A549 (cell line): ENCODE measurements at regions not wholly inside any gene's neighbourhood (a gene's known extent, or its start where the extent isn't known, plus 50 kb on each side); places are given as distances from the start of the nearest gene placed in this dataset.

Experiments used
- ATAC-seq, 2 experiments: fragments of 200-7000 bp in 1 of 2; fragments of >200 bp in 1 of 2; cut with Nextera tagmentation in 1 of 2; cut with Tn5 transposase in 1 of 2; 3 replicates each; pipeline versions ENCODE4 v1.8.0 to v1.9.1; 2018 to 2020; ENCODE audit warnings: mild to moderate bottlenecking in 1 of 2, moderate library complexity in 1 of 2
- CTCF ChIA-PET: fragments of 300-600 bp; sonication (Branson Sonifier 250); formaldehyde crosslinking; extraction: SDS; loops from one replicate; lab custom pipeline; 2021; ENCODE audit warnings: antibody characterized with exemption, inconsistent platforms; lab: Yijun Ruan, JAX
- POLR2A ChIA-PET: fragments of 350-600 bp; formaldehyde crosslinking; extraction: SDS; loops from one replicate; lab custom pipeline; 2021; ENCODE audit warnings: antibody characterized with exemption, inconsistent platforms; lab: Yijun Ruan, JAX
- DNase-seq, 2 experiments: peaks; one replicate each; pipeline versions ENCODE4 v3.0.0 to v3.0.0-alpha.2; 2011 to 2016; ENCODE audit warnings: low read depth in 1 of 2, low spot score in 1 of 2
- FAIRE-seq: peaks from 2 replicates; lab custom pipeline; 2011; peaks lifted over from hg19 to GRCh38; lab: Jason Lieb, UNC
- H3K27ac ChIP-seq, 2 experiments: fragments of >200 bp; sonication (Bioruptor Twin); formaldehyde crosslinking; 3 replicates each; pipeline ENCODE4 v1.5.1; 2016 to 2017
- H3K4me1 ChIP-seq: fragments of >200 bp; sonication (Bioruptor Twin); formaldehyde crosslinking; 3 replicates; pipeline ENCODE4 v1.6.1; 2016
- H3K4me2 ChIP-seq: fragments of >200 bp; sonication (Bioruptor Twin); formaldehyde crosslinking; 3 replicates; pipeline ENCODE4 v1.6.1; 2016
- H3K4me3 ChIP-seq: fragments of >200 bp; sonication (Bioruptor Twin); formaldehyde crosslinking; 3 replicates; pipeline ENCODE4 v1.5.1; 2016
- H3K9me3 ChIP-seq: fragments of >200 bp; sonication (Bioruptor Twin); formaldehyde crosslinking; 3 replicates; pipeline ENCODE4 v1.6.1; 2016
- BHLHE40 ChIP-seq: IDR thresholded peaks from 2 replicates; pipeline ENCODE4 v1.6.1; 2012; ENCODE audit warnings: low read depth, low read length, inconsistent platforms
- CBX2 ChIP-seq: fragments of 200-600 bp; sonication (generic); IDR thresholded peaks from 2 replicates; pipeline ENCODE4 v1.6.1; 2016; ENCODE audit warnings: low read depth, mild to moderate bottlenecking, borderline replicate concordance
- CHD2 ChIP-seq: fragments of 150-350 bp; IDR thresholded peaks from 2 replicates; pipeline ENCODE4 v1.6.1; 2014; ENCODE audit warnings: low read length; ENCODE audit not compliant: partially characterized antibody
- CHD4 ChIP-seq: fragments of 200-600 bp; sonication (generic); IDR thresholded peaks from 2 replicates; pipeline ENCODE4 v1.6.1; 2016; ENCODE audit warnings: antibody characterized with exemption, mild to moderate bottlenecking, borderline replicate concordance
- E2F6 ChIP-seq: IDR thresholded peaks from 2 replicates; pipeline ENCODE4 v1.6.1; 2012; ENCODE audit warnings: low read depth, borderline replicate concordance
- EHF ChIP-seq: fragments of 250-450 bp; sonication (Bioruptor Pico); IDR thresholded peaks from 2 replicates; pipeline ENCODE4 v1.5.0; 2020; ENCODE audit warnings: mild to moderate bottlenecking
- EHMT2 ChIP-seq: fragments of 200-600 bp; sonication (generic); IDR thresholded peaks from 2 replicates; pipeline ENCODE4 v1.6.1; 2016; ENCODE audit warnings: antibody characterized with exemption, low read depth, mild to moderate bottlenecking, moderate library complexity
- EP300 ChIP-seq, 2 experiments: fragments of >200 bp; sonication (Bioruptor Twin); formaldehyde crosslinking; IDR thresholded peaks; 2 replicates in 1 of 2; 3 replicates in 1 of 2; pipeline ENCODE4 v1.6.1; 2016 to 2017
- ESRRA ChIP-seq: fragments of 150-350 bp; IDR thresholded peaks from 2 replicates; pipeline ENCODE4 v1.6.1; 2014; ENCODE audit warnings: mild to moderate bottlenecking, low read length, borderline replicate concordance
- FOSL2 ChIP-seq, 2 experiments: fragments of 450-650 bp in 1 of 2; fragments of >200 bp in 1 of 2; sonication (Bioruptor Twin) in 1 of 2; formaldehyde crosslinking; IDR thresholded peaks; 2 replicates each; pipeline versions ENCODE4 v1.5.0 to v1.6.1; 2016 to 2020; ENCODE audit warnings: mild to moderate bottlenecking in 1 of 2, moderate library complexity in 1 of 2
- HES2 ChIP-seq: fragments of >200 bp; sonication (Bioruptor Twin); formaldehyde crosslinking; IDR thresholded peaks from 2 replicates; pipeline ENCODE4 v1.6.1; 2016
- HEYL ChIP-seq: fragments of 250-450 bp; sonication (Bioruptor Pico); IDR thresholded peaks from 2 replicates; pipeline ENCODE4 v1.8.0; 2021; ENCODE audit warnings: mild to moderate bottlenecking, moderate library complexity
- HMGXB4 ChIP-seq: fragments of 250-450 bp; sonication (Bioruptor Pico); IDR thresholded peaks from 2 replicates; pipeline ENCODE4 v1.5.0; 2021; ENCODE audit warnings: mild to moderate bottlenecking, moderate library complexity, borderline replicate concordance
- HOXB5 ChIP-seq: fragments of 250-450 bp; sonication (Bioruptor Pico); IDR thresholded peaks from 2 replicates; pipeline ENCODE4 v1.5.0; 2020; ENCODE audit warnings: mild to moderate bottlenecking, moderate library complexity
- JUN ChIP-seq, 2 experiments: fragments of >200 bp; sonication (Bioruptor Twin); formaldehyde crosslinking; IDR thresholded peaks; 2 replicates in 1 of 2; 3 replicates in 1 of 2; pipeline ENCODE4 v1.6.1; 2016 to 2017
- JUNB ChIP-seq: fragments of >200 bp; sonication (Bioruptor Twin); formaldehyde crosslinking; IDR thresholded peaks from 2 replicates; pipeline ENCODE4 v1.6.1; 2016
- KDM1A ChIP-seq: fragments of 200-600 bp; sonication (generic); IDR thresholded peaks from 2 replicates; pipeline ENCODE4 v1.6.1; 2016; ENCODE audit warnings: low read depth, mild to moderate bottlenecking
- MAX ChIP-seq: IDR thresholded peaks from 2 replicates; pipeline ENCODE4 v1.6.1; 2012
- MYC ChIP-seq: IDR thresholded peaks from 2 replicates; pipeline ENCODE4 v1.6.1; 2012; ENCODE audit warnings: mild to moderate bottlenecking, inconsistent platforms, low read length, improper control_type of control experiment, borderline replicate concordance
- PBX3 ChIP-seq: IDR thresholded peaks from 2 replicates; pipeline ENCODE4 v1.6.1; 2012
- PHF8 ChIP-seq: fragments of 200-600 bp; sonication (generic); IDR thresholded peaks from 2 replicates; pipeline ENCODE4 v1.6.1; 2016; ENCODE audit warnings: low read depth, mild to moderate bottlenecking, antibody characterized with exemption, moderate library complexity, borderline replicate concordance
- POLR2A ChIP-seq: IDR thresholded peaks from 2 replicates; pipeline ENCODE4 v1.6.1; 2012; ENCODE audit warnings: mild to moderate bottlenecking, low read length
- POLR2AphosphoS2 ChIP-seq: conservative IDR thresholded peaks from 2 replicates; pipeline ENCODE4 v1.6.1; 2012; ENCODE audit warnings: low read length, improper control_type of control experiment, inconsistent platforms
- RARB ChIP-seq: fragments of 250-450 bp; sonication (Bioruptor Pico); IDR thresholded peaks from 2 replicates; pipeline ENCODE4 v1.8.0; 2021; ENCODE audit warnings: mild to moderate bottlenecking, moderate library complexity
- REST ChIP-seq: fragments of 200-600 bp; sonication (generic); IDR thresholded peaks from 2 replicates; pipeline ENCODE4 v1.6.1; 2016; ENCODE audit warnings: antibody characterized with exemption, mild to moderate bottlenecking, moderate library complexity
- RFX5 ChIP-seq: fragments of 450-650 bp; IDR thresholded peaks from 2 replicates; pipeline ENCODE4 v1.7.1; 2014; ENCODE audit warnings: antibody characterized with exemption, mild to moderate bottlenecking, moderate library complexity
- TFCP2L1 ChIP-seq: fragments of 250-450 bp; sonication (Bioruptor Pico); IDR thresholded peaks from 2 replicates; pipeline ENCODE4 v1.5.0; 2021; ENCODE audit warnings: mild to moderate bottlenecking
- USF2 ChIP-seq: fragments of 450-650 bp; IDR thresholded peaks from 2 replicates; pipeline ENCODE4 v1.6.1; 2014; ENCODE audit warnings: antibody characterized with exemption
- ZFP36 ChIP-seq: fragments of 450-650 bp; IDR thresholded peaks from 2 replicates; pipeline ENCODE4 v1.6.1; 2014; ENCODE audit warnings: borderline replicate concordance; ENCODE audit not compliant: partially characterized antibody
- ZSCAN20 ChIP-seq: fragments of 250-450 bp; sonication (Bioruptor Pico); IDR thresholded peaks from 2 replicates; pipeline ENCODE4 v1.8.0; 2022; ENCODE audit warnings: mild to moderate bottlenecking, moderate library complexity
- WGBS: methylation state at CpG from one replicate; pipeline ENCODE4 v1.1.6; 2017; ENCODE audit errors: missing lambda C conversion rate; 5-methylcytosine and 5-hydroxymethylcytosine counted together

- no peak for TF ChIP-seq JUNB
- TF ChIP-seq, all 56 proteins: peak for 0
Observed at GRCh38 chr3:23649448-23649847, 156.3 kb upstream of the UBE2E1 start (continued).

- FAIRE-seq (no peak), ATAC-seq (peak; percentile 76 to 87), DNase-seq (peak; percentile 49 to 61)
- H3K9me3 ChIP-seq: peaks cover under 1% of the 10 kb centered on the region; the same call in 2 of the 3 replicates
- H3K4me1 ChIP-seq: peaks cover 26% of the 10 kb centered on the region
- POLR2A ChIA-PET: interaction anchor here (0.7 kb wide), 1 partner anchor 395 kb away, joined by 3 read pairs; no protein-coding TSS in a partner anchor
- WGBS: 54% methylated on average over 5 of the region's 5 CpGs
- CTCF ChIA-PET: interaction anchor here (0.6 to 2.9 kb wide), 3 partner anchors 11 to 68 kb away, joined by 3 to 13 read pairs (median 8); no protein-coding TSS in a partner anchor
- peak overlapping the region; percentile 54 for H3K4me2 ChIP-seq
- peak overlapping the region; percentile 45 to 55; a peak in 5 of 6 replicates for H3K27ac ChIP-seq
- no peak overlapping the region for H3K4me3 ChIP-seq
- TF ChIP-seq MAX (peak; percentile 58), POLR2A (no peak), CBX2 (no peak), MYC (no peak), ZSCAN20 (CRISPR knock-in tag) (no peak), BHLHE40 (no peak), USF2 (no peak), CHD2 (no peak), ESRRA (no peak), KDM1A (no peak), EHMT2 (no peak), FOSL2 (IDR thresholded peaks at IDR 0.05) (peak; percentile 72), FOSL2 (CRISPR knock-in tag; IDR thresholded peaks at IDR 0.05) (peak; percentile 83), POLR2AphosphoS2 (no peak), HEYL (CRISPR knock-in tag) (no peak), REST (no peak), PHF8 (no peak), PBX3 (no peak), E2F6 (no peak), HES2 (peak; percentile 30; the same call in 1 of the 2 replicates), RFX5 (no peak), RARB (no peak), HMGXB4 (CRISPR knock-in tag) (no peak), CHD4 (no peak), HOXB5 (CRISPR knock-in tag) (no peak), TFCP2L1 (CRISPR knock-in tag) (no peak), EP300 (IDR thresholded peaks at IDR 0.05) (peak; percentile 23 to 49; a peak in 2 of 5 replicates), JUN (IDR thresholded peaks at IDR 0.05) (peak in 1 of 2 experiments; percentile 61; a peak in 2 of 5 replicates), EHF (CRISPR knock-in tag) (no peak), ZFP36 (no peak)
Observed at GRCh38 chr3:23650371-23651140, 155.2 kb upstream of the UBE2E1 start.
